ENCODE measurements at regions not wholly inside any gene's neighbourhood (a gene's known extent, or its start where the extent isn't known, plus 50 kb on each side); places are given as distances from the start of the nearest gene placed in this dataset.
"Not testable (repeated sequence)": the region's sequence is repeated elsewhere in the genome, so short reads cannot be mapped to it uniquely, and the experiment has no call there.

GRCh38 chr5:113735751-113736150, 222.3 kb downstream of the YTHDC2 start:
- Histone ChIP-seq H3K36me3 (no peaks in the 10 kb centered on the region), H3K4me3 (no peak overlapping the region), H3K27me3 (no peaks in the 10 kb centered on the region), H3K9me3 (no peaks in the 10 kb centered on the region), H3K27ac (no peak overlapping the region), H3K4me1 (no peaks in the 10 kb centered on the region)
- WGBS, 2 donors, result 38 to 63% methylated on average over 1 of the region's 1 CpG
- no peak for FAIRE-seq
- TF ChIP-seq CTCF (IDR thresholded peaks at IDR 0.05), result no peak
- intact Hi-C loops (cut with DNase I), result no loop called here
- ATAC-seq, result no peak
- no peak for DNase-seq

DNA sequence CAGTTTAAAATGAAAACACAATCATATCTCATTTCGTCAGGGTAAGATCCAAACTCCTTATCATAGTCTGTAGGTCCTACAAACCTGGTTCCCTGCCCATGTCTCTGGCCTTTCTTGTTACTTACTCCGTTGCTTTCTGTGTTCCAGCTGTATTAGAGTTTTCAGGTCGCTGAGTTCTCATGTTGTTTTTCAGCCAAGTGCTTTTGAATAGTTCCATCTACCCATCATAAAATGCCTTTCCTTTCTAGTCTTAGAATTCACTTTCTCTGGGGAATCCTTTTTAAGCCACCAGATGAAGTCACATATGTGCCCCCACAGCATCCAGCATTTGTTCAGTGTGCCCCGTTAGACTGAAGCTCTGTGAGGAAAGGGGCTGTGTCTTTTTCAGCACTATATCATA, 228.7 kb downstream of the YTHDC2 start:
- 47 to 53% methylated on average over 4 of the region's 4 CpGs for WGBS, 2 donors
- H3K27me3 ChIP-seq, result no peaks in the 10 kb centered on the region
- intact Hi-C loops (cut with DNase I), result no loop called here

DNA sequence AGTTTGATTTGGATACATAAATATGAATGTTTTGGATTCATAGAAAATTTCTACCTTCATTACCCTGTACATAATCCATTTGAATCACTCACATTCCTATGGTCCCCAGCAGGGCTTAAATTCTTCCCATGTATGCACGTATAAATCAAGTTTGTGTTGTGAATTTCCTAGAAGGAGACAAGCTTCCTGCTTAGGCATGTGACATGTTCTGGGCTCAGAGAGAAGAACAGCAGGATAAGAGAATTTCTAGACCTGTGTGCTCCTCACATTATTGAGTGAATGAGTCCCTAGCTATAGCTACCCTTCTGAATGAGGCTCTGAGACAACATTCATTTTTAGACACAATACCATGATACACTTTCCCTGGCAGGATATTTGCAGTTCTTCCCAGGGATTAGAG, 229.1 kb downstream of the YTHDC2 start:
- FAIRE-seq, result no peak
- TF ChIP-seq CTCF (IDR thresholded peaks at IDR 0.05), result no peak

More for the DNA sequence above, 228.7 kb downstream of the YTHDC2 start:
- TF ChIP-seq CTCF (IDR thresholded peaks at IDR 0.05), result no peak
- H3K27ac ChIP-seq, result no peak overlapping the region
- no peak for FAIRE-seq
- H3K36me3 ChIP-seq, result no peaks in the 10 kb centered on the region
- no peak overlapping the region for H3K4me3 ChIP-seq
- DNase-seq, result no peak
- no peaks in the 10 kb centered on the region for H3K4me1 ChIP-seq
- no peak for ATAC-seq
- H3K9me3 ChIP-seq, result no peaks in the 10 kb centered on the region

DNA sequence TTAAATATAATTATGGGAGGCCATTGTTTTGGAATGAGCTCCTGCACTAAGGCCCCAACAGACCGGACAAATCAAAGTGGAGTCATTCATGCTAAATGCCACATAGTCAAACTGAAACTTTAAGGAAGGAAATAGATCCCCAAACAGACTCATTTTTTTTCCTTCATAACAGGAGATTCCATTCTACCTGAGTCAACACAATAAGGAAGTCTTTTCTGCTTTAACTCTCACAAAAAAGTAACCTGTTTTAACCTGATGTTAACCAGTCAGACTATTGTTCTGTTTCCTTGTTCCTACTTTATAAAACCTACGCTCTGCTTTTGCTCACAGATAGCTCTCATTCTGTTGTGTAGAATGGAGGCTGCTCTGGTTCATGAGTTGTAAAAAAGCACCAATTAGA, 234.9 kb downstream of the YTHDC2 start:
- H3K9me3 ChIP-seq, result no peaks in the 10 kb centered on the region
- no peak for TF ChIP-seq CTCF (IDR thresholded peaks at IDR 0.05)
- H3K27ac ChIP-seq, result no peak overlapping the region
- intact Hi-C loops (cut with DNase I), result no loop called here
- no peak for ATAC-seq
- no peak for DNase-seq
- 61 to 64% methylated on average over 2 of the region's 2 CpGs for WGBS, 2 donors
- no peaks in the 10 kb centered on the region for H3K27me3 ChIP-seq
- no peaks in the 10 kb centered on the region for H3K4me1 ChIP-seq
- no peaks in the 10 kb centered on the region for H3K36me3 ChIP-seq
- FAIRE-seq, result no peak
- no peak overlapping the region for H3K4me3 ChIP-seq

More for the DNA sequence above, 229.1 kb downstream of the YTHDC2 start:
- Histone ChIP-seq H3K4me1 (no peaks in the 10 kb centered on the region), H3K36me3 (no peaks in the 10 kb centered on the region), H3K4me3 (no peak overlapping the region), H3K9me3 (no peaks in the 10 kb centered on the region), H3K27me3 (no peaks in the 10 kb centered on the region), H3K27ac (no peak overlapping the region)
- ATAC-seq, result no peak
- 0 to 44% methylated on average over 1 of the region's 1 CpG for WGBS, 2 donors
- intact Hi-C loops (cut with DNase I), result no loop called here
- DNase-seq, result no peak

DNA sequence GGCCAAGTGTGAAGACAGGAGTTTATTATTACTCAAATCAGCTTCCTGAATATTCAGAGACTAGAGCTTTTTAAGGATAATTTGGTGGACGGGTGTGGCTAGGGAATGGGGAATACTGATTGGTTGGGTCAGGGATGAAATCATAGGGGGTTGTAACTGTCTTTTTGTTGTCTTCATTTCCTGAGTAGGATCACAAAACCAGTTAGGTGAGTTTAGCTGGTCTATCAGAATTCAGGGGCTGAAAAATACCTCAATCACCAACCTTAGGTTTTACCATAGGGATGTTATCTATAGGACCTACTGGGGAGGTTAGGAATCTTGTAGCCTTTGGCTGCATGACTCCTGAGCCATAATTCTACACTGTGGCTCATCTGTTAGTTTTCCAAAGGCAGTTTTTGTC, 235.8 kb downstream of the YTHDC2 start:
- Histone ChIP-seq H3K36me3 (no peaks in the 10 kb centered on the region), H3K9me3 (no peaks in the 10 kb centered on the region), H3K27me3 (no peaks in the 10 kb centered on the region), H3K4me1 (no peaks in the 10 kb centered on the region), H3K4me3 (no peak overlapping the region), H3K27ac (no peak overlapping the region)
- ATAC-seq, result no peak
- WGBS, 2 donors, result 66 to 77% methylated on average over 1 of the region's 1 CpG
- no peak for DNase-seq
- intact Hi-C loops (cut with DNase I), result no loop called here
- no peak for TF ChIP-seq CTCF (IDR thresholded peaks at IDR 0.05)
- no peak for FAIRE-seq

DNA sequence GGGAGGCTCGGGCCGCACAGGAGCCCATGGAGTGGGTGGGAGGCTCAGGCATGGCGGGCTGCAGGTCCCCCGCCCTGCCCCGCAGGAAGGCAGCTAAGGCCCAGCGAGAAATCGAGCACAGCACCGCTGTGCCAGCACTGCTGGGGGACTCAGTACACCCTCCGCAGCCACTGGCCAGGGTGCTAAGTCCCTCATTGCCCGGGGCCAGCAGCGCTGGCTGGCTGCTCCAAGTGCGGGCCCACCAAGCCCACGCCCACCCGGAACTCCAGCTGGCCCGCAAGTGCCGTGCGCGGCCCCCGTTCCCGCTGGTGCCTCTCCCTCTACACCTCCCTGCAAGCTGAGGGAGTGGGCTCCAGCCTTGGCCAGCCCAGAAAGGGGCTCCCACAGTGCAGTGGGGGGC, 239.7 kb downstream of the YTHDC2 start:
- DNase-seq; ATAC-seq; FAIRE-seq; H3K27ac ChIP-seq; H3K4me3 ChIP-seq; H3K4me1 ChIP-seq; intact Hi-C loops (cut with DNase I); H3K36me3 ChIP-seq; H3K27me3 ChIP-seq; H3K9me3 ChIP-seq: not testable (repeated sequence)
- WGBS, 2 donors, result 81 to 88% methylated on average over 12 to 20 of the region's 20 CpGs
